ENCODE measurements at regions not wholly inside any gene's neighbourhood (a gene's known extent, or its start where the extent isn't known, plus 50 kb on each side); places are given as distances from the start of the nearest gene placed in this dataset.

DNA sequence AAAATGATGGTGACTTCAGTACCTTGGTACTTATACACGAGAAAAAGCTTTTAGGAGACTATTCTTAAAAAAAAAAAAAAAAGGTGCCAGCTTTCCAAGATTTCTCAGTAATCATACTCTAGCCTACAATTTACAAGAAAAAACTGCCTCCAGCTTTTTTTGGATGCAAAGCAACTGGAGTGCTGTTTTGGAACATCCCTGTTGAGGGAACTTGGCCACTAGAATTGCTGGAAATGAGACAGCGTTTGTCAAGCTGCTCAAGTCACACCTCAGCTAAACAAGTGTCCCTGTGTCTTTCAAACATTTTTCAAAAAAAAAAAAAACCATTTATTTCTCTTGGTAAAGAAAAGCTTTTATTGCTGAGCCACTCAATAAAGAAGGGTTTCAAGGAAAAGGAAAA is 413.1 kb upstream of the ARGLU1 start:
- no peak for DNase-seq (ENCODE audit: low read depth)
- no peak overlapping the region for H3K4me3 ChIP-seq (ENCODE audit: control insufficient read depth, low read depth, low read length)
- TF ChIP-seq, protein P1, sequence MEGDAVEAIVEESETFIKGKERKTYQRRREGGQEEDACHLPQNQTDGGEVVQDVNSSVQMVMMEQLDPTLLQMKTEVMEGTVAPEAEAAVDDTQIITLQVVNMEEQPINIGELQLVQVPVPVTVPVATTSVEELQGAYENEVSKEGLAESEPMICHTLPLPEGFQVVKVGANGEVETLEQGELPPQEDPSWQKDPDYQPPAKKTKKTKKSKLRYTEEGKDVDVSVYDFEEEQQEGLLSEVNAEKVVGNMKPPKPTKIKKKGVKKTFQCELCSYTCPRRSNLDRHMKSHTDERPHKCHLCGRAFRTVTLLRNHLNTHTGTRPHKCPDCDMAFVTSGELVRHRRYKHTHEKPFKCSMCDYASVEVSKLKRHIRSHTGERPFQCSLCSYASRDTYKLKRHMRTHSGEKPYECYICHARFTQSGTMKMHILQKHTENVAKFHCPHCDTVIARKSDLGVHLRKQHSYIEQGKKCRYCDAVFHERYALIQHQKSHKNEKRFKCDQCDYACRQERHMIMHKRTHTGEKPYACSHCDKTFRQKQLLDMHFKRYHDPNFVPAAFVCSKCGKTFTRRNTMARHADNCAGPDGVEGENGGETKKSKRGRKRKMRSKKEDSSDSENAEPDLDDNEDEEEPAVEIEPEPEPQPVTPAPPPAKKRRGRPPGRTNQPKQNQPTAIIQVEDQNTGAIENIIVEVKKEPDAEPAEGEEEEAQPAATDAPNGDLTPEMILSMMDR (conservative IDR thresholded peaks at IDR 0.05; ENCODE audit: control insufficient read depth, insufficient read depth, low read depth, low read length): no peak

DNA sequence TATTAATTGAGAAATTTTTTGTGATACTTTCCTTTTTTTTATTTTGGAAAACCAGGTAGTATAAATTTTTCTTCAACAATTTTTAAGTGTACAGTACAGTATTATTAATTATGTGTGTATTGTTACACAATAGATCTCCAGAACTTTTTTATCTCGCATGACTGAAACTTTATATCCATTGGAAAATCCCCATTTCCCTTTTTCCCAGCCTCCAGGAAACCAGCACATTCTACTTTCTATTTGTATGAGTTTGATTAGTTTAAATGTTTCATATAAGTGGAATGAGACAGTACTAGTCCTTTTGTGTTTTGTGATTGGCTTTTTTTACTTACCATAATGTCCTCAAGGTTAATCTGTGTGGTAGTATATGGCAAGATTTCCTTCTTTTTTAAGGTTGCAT is 399.5 kb upstream of the ARGLU1 start:
- TF ChIP-seq, protein P1 (conservative IDR thresholded peaks at IDR 0.05; ENCODE audit: control insufficient read depth, insufficient read depth, low read depth, low read length): no peak

DNA sequence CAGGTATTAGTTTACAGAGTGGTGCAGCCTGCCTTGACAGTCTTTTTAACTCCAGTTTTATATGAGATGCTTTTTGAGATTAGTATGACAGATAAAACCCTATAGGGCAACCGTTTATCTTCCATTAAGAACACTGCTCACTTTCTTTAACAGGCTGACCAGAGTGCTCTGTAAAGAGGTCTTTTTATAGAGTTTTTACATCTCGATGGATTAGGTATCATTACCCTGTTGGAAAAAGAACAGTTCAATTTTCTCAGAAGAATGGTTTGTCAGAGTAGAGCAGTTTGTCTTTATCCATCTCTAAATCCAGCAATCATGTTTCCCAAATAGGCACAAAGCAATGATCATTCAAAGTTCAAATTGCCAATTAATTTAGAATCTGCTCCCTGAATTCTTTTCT is 395.2 kb upstream of the ARGLU1 start:
- no peak overlapping the region for H3K4me3 ChIP-seq (ENCODE audit: control insufficient read depth, low read depth, low read length)
- TF ChIP-seq, protein P1 (conservative IDR thresholded peaks at IDR 0.05; ENCODE audit: control insufficient read depth, insufficient read depth, low read depth, low read length): no peak
- no peak for DNase-seq (ENCODE audit: low read depth)

More for the DNA sequence above, 399.5 kb upstream of the ARGLU1 start:
- no peak for DNase-seq (ENCODE audit: low read depth)
- H3K4me3 ChIP-seq (ENCODE audit: control insufficient read depth, low read depth, low read length): no peak overlapping the region

DNA sequence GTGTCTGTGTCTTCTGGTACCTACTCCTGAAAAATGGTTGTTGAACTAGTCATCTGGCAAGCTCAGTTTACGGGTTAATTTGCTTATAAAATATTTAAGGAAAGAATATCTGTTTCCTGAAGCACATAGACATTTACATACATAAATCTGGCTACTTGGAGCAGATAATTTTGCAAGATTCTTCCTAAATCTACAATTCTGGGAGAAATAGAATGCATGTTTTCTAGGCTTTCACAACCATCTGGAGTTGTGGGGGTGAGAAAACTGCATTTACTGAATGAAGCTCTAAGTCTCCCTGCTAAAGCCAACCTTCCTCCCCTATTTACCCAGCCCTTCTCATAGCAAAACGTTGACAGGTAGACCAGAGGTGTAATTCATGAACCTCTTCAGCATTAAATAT is 393.7 kb upstream of the ARGLU1 start:
- no peak overlapping the region for H3K4me3 ChIP-seq (ENCODE audit: control insufficient read depth, low read depth, low read length)
- no peak for DNase-seq (ENCODE audit: low read depth)
- TF ChIP-seq, protein P1 (conservative IDR thresholded peaks at IDR 0.05; ENCODE audit: control insufficient read depth, insufficient read depth, low read depth, low read length): no peak

DNA sequence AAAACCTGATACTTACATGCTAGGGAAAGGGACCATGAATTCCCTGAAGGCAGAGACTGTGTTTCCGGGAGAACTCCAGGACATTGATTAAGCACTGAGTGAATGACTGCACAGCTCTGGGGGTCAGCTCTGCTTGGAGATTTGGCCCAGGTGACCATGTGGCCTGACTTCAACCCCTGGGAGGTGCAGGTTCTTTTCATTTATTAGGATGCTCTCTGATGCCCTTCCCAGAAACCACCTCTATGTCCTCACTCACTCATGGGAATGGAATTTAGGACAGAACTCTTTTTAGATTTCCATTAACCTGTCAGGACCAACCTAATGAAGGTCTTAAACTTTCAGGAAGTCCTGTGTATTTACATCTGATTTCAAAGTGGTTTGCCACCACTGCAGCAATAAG is 393.3 kb upstream of the ARGLU1 start:
- DNase-seq (ENCODE audit: low read depth): no peak
- TF ChIP-seq, protein P1 (conservative IDR thresholded peaks at IDR 0.05; ENCODE audit: control insufficient read depth, insufficient read depth, low read depth, low read length): no peak
- H3K4me3 ChIP-seq (ENCODE audit: control insufficient read depth, low read depth, low read length): no peak overlapping the region

DNA sequence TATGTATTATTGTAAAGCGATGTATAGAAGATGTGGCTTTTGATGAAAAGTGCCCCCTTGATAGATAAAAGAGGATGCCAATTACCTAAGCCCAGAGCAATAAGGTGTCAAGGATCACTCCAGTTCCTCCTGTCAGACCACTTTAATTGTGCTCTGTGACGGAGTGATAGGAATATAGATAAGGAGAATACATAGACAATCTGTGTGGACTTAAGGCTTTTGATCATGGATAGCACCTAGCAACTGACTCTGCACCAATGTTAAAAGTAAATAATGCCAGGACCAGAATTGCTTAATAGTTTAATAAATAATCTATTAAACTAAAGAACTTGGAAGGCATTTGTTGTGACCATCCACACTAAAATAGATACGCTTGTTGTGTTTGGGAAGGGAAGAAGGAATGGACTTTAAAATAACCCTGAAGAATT is 390.7 kb upstream of the ARGLU1 start:
- DNase-seq (ENCODE audit: low read depth): no peak
- H3K4me3 ChIP-seq (ENCODE audit: control insufficient read depth, low read depth, low read length): no peak overlapping the region
- TF ChIP-seq, protein P1 (conservative IDR thresholded peaks at IDR 0.05; ENCODE audit: control insufficient read depth, insufficient read depth, low read depth, low read length): no peak

DNA sequence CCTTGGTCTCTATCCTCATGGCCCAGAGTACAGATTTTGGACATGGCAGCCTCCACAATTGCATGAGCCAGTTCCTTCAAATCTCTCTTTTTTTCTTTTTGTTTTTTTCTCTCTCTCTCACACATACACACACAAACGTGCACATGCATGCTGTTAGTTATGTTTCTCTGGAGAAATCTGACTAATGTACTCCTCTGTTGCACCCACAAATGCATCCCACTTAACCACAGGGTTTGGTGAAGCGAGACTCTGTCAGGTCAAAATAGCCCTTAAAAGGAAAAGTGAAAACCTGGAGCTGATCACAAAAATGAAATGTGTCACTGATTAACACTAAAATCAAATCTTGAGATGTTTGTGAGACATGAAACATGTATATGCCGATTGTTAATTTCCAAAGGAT is 374.6 kb upstream of the ARGLU1 start:
- TF ChIP-seq, protein P1 (conservative IDR thresholded peaks at IDR 0.05; ENCODE audit: control insufficient read depth, insufficient read depth, low read depth, low read length): no peak
- DNase-seq (ENCODE audit: low read depth): no peak
- no peak overlapping the region for H3K4me3 ChIP-seq (ENCODE audit: control insufficient read depth, low read depth, low read length)

Measured in fibroblast of mammary gland (primary cell).